ENCODE measurements at regions not wholly inside any gene's neighbourhood (a gene's known extent, or its start where the extent isn't known, plus 50 kb on each side); places are given as distances from the start of the nearest gene placed in this dataset.

DNA sequence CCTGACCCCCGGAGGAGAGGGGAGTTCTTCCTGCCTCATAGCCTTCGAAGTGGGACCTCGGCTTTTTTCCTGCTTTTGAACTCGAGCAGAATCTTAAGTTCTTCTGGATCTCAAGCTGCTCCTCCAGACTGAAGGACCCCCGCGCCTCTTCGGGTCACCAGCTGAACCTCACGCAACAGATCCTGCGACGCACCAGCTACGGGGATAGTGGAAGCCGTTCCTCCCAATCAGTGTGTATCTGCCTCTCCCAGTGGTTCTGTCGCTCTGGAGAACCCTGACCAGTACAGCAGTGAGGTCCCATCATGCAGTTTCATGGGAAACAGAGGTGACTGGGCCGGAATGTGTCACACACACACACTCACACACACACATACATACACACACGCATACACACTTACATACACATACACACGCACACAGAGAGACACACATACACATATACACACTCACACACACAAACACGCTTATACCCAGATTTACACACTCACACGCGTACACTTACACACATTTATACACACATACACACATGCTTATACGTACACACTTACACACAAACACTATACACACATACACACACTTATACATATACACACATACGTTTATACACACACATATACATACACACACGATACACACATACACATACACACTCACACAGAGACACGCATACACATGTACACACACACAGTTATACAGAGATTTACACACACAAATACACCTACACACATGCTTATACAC is 170.0 kb downstream of the TTLL2 start:
- DNase-seq (ENCODE audit: low spot score), result no peak

GRCh38 chr6:167495506-167496401 is 170.9 kb downstream of the TTLL2 start:
- peak; percentile 47 for DNase-seq (ENCODE audit: low spot score)

GRCh38 chr6:167496707-167497106 is 171.8 kb downstream of the TTLL2 start:
- DNase-seq (ENCODE audit: low spot score), result no peak

- DNase-seq (ENCODE audit: low spot score), result no peak
These were observed 172.7 kb downstream of the TTLL2 start for GRCh38 chr6:167497428-167498056.

DNA sequence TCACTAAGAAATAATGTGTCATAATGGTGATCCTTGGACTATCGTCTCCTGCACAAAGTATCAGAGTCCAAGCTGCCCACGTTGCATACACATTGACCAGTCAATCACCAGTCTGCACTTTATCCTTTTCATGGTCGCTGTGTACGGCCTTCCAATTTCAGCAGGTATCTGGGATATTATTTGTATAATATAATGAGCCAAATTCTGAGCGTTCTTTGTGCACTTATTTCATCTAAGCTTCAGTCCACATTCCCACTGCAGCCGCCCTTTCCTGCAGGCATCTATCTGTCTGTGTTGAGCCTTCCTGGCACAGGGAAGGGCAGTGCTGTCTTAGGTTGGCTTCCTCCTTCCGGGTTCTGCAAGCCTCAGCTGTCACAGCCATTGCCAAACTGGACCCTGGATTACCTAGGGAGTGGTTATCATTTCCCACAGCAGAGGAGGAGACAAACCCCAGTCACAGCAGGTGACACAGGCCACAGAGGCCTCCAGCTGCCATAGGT is 174.3 kb downstream of the TTLL2 start:
- no peak for DNase-seq (ENCODE audit: low spot score)

- no peak for DNase-seq (ENCODE audit: low spot score)
These were observed 176.1 kb downstream of the TTLL2 start for GRCh38 chr6:167500961-167501360.

DNA sequence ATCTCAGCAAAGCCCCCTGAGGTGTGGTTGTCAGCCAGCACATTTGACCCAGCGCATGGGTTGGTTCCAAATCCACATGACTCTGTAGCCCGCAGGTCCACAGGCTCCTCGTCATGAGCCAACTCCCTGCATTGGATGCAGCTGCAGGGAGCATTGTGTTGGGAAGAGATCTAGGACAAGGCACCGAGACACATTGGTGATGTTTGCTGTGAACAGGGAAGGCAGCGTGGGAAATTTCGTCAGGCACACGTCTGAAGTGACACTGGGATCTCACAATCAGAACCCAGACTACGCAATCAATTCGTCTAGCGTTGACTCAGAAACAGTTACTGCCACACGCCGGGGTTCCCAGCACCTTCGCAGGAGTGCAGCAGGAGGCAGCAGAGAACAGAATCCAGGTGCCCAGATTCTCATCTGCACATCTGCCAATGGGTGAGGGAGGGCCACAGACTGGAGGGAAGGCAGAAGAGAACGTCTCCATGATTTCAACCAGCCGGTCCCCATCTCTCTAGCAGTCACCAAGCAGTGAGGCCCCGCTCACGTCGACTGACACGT is 177.0 kb downstream of the TTLL2 start:
- no peak for DNase-seq (ENCODE audit: low spot score)

GRCh38 chr6:167502471-167502870 is 177.6 kb downstream of the TTLL2 start:
- DNase-seq (ENCODE audit: low spot score), result no peak

DNA sequence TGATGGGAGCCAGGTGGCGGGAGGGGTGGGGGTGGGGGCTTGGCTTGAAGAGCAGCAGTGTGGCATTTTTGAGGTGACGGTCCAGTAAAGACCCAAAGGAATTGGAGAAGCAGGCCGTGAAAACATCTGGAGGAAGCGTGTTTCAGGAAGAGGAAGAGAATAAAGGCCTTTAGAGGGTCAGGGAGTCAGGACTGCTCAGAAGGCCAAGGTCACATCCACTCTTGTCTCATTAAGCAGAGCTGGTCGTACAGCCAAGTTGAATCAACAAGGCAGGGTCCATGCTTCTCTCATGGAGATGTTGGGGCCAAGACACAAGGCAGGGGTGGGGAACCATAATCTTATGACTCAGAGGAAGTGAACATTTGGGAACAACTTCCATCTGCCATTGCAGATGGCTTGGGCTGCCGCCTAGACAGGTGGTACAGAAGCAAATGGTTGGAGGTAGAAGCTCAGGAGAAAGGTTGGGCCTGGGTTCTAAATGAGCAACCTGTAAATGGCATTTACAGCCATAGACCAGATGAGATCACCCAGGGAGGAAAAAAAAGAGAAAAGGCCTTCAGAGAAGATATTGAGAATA is 179.6 kb downstream of the TTLL2 start:
- no peak for DNase-seq (ENCODE audit: low spot score)

- no peak for DNase-seq (ENCODE audit: low spot score)
These were observed 180.3 kb downstream of the TTLL2 start for GRCh38 chr6:167505199-167505598.

DNA sequence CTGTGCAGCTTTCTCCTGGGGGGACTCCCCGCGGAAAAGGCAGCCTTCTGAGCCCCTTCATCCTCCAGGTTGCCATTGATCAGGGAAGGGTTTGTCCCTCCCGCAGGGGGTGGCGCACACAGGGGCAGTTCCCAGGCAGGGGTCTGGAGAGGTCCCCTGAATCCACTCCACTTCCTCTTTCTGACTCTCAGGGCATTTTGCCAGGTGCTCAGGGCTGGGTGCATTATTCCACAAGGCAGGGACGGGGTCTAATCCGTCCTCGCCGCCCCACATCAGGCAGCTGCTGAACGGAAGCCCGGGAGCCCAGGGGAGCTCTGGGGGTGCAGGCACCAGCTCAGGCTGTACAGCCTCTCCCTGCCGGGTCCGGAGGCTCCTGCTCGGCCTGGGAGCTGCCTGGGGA is 180.9 kb downstream of the TTLL2 start:
- DNase-seq (ENCODE audit: low spot score), result no peak

- DNase-seq (ENCODE audit: low spot score), result no peak
These were observed 181.8 kb downstream of the TTLL2 start for GRCh38 chr6:167506443-167507301.

GRCh38 chr6:167507376-167507945 is 182.6 kb downstream of the TTLL2 start:
- no peak for DNase-seq (ENCODE audit: low spot score)

DNA sequence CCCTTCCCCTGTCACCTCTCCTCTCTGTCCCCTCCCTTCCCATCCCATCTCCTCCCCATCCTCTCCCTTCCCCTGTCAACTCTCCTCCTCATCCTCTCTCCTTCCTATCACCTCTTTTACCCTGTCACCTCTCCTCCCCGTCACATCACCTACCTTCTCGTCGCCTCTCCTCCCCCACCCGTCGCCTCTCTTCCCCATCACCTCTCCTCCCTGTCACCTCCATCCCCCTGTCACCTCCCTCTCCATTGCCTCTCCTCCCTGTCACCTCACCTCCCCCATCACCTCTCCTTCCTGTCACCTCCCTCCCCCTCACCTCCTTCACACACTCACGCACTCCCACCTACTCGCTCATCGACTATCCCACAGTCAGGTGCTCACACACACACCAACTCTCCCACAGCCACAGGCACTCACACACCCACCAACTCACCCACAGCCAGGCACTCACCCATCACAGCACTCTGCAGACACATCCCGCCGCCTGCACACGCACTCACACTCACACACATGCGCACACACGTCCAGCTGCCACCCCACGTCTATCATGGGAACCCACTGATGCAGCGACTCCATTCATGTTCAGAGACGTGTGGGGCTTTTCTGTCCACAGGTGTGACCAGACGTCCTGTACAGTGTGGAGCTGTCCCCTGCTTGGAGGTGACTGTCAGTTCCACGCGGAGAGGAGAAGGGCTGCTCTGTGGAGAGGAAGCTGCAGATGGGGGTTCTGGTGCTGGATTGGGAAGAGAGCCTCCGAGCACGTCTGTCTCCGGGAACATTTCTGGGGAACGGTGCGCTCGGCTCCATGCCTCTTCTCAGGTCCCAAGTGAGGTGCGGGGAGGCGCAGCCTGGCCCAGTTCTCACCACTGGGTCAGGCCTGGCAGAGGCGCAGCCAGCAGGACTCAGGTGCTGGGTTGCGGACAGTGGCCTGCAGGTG is 184.3 kb downstream of the TTLL2 start:
- DNase-seq (ENCODE audit: low spot score), result no peak

DNA sequence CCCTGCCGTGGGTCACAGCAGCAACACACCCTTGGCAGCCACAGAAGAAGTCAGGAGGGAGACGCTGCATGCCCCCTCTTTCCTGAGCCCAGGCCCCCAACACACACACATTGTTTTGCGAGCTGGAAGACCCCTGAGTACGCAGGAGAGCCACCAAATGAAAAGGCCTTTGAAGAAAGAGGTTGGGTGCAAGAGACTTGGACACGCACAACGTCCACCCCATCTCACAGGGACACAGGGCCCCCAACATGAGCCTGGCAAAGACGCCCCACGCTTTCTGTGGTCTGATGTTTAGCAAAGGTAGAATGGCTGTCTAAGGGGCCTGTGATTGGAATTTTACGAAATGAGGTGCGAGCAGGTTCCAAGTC is 185.0 kb downstream of the TTLL2 start:
- DNase-seq (ENCODE audit: low spot score), result no peak

DNA sequence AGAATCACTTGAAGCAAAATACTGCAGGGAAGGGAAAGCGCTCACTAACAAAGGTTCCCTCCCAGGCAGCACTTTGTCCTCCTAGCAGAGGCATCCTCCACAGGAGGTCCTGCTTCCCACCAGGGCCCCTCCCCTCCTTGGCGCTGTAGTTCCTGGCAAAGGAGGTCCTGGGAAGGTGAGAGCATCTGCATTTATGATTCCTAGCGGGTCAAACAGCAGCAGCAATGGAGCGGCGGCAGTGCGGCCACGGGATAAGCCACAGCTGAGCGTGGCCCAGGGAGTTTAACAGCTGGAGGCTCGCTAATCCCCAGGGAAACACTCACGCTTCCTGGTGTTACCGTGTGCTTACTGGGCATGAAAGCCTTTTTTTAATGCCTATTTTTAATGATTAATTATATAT is 185.8 kb downstream of the TTLL2 start:
- DNase-seq (ENCODE audit: low spot score), result no peak

DNA sequence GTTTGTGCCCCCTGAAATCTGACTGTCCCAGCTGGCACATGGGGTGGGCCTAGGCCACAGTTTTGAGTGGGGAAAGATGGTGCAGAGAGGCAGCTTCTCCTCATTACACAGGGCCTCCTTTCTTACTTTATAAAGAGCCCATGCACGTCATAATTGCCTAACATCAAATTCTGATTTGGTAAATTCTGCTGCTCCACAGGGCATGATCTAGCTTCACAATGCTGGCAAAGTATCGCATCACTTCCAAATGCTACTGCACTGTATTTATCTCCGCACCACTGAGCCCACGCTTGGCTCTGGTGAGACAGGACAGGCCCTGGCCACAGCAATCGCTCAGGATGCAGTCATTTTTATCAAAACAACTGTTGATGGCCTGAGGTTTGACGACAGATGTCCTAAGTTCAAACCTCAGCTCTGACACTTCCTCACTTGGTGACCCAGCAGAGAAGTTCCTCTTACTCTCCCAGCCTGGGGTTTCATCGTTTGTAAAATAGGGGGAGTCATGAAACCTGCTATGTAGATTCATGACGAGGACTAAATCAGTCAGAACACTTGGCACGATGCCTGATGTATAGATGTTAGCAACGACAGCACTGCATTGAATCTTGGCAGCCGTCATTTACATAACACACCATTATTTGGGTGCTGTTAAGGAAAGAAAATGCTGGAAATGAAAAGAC is 187.9 kb downstream of the TTLL2 start:
- DNase-seq (ENCODE audit: low spot score), result no peak

GRCh38 chr6:167513778-167514177 is 188.9 kb downstream of the TTLL2 start:
- DNase-seq (ENCODE audit: low spot score), result no peak

GRCh38 chr6:167514524-167514923 is 189.6 kb downstream of the TTLL2 start:
- no peak for DNase-seq (ENCODE audit: low spot score)
